ENCODE measurements at regions not wholly inside any gene's neighbourhood (a gene's known extent, or its start where the extent isn't known, plus 50 kb on each side); places are given as distances from the start of the nearest gene placed in this dataset.
A peak's percentile ranks its signal among the peaks of the same experiment; 100 is the strongest.

DNA sequence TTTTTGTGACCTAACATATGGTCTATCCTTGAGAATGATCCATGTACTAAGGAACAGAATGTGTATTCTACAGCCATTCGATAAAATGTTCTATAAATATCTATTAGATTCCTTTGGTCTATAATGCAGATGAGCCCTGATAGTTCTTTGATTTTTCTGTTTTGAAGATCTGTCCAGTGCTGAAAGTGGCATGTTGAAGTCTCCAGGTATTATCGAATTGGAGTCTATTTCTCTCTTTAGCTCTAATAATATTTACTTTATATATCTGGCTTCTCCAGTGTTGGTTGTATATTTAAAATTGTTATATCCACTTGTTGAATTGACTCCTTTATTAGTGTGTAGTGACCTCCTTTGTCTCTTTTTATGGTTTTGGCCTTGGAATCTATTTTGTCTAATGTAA, 377.9 kb downstream of the ARL6IP6 start:
- DNase-seq: no peak

GRCh38 chr2:153091344-153091743, 372.9 kb downstream of the ARL6IP6 start:
- DNase-seq: no peak

- no peak for DNase-seq
Observed at GRCh38 chr2:153079315-153079714, 360.9 kb downstream of the ARL6IP6 start.

GRCh38 chr2:153077311-153077710, 358.9 kb downstream of the ARL6IP6 start:
- peak; percentile 69 for DNase-seq

GRCh38 chr2:153074207-153074606, 355.8 kb downstream of the ARL6IP6 start:
- DNase-seq: no peak

DNA sequence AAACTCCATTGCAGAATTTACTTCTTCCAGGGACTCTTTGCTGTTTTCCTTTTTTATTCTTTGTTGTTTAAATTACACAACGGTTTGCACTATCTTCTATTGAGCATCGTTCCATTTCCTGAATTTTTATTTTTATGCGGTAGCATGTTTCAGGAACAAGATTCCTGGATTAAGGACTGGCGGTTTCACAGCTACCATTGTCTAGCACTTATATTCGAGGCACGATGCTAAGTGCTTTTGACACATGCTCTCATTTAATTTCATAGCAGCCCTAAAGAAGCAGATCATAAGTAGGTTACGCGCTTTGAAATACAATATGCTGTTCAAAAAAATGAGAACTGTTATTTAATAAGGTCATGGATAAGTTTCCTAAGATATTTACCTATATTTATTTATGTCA, 354.4 kb downstream of the ARL6IP6 start:
- DNase-seq: no peak

DNA sequence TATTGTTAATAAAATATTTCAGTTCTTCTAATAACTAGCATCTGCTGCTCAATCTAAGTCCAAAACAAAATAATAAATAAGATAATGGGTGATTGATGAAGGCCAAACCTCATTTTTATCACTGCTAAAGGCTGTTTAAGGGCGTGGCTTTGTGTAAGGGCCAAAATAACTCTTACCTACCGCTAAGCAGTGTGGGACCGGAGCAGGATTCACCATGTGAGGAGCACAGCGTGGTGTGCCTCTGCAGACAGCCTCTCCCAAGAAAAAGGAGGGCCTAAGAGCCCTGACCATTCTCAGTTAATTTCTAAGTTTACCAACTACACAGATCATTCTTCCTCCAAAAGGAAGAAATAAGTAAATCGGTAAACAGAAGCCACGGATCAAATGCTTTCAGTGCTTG, 353.7 kb downstream of the ARL6IP6 start:
- no peak for DNase-seq

GRCh38 chr2:153071090-153071489, 352.7 kb downstream of the ARL6IP6 start:
- DNase-seq: no peak

- DNase-seq: no peak
Observed at GRCh38 chr2:153068915-153069314, 350.5 kb downstream of the ARL6IP6 start.

- DNase-seq: no peak
Observed at GRCh38 chr2:153068052-153068451, 349.6 kb downstream of the ARL6IP6 start.

- no peak for DNase-seq
Observed at GRCh38 chr2:153059338-153060052, 341.1 kb downstream of the ARL6IP6 start.

DNA sequence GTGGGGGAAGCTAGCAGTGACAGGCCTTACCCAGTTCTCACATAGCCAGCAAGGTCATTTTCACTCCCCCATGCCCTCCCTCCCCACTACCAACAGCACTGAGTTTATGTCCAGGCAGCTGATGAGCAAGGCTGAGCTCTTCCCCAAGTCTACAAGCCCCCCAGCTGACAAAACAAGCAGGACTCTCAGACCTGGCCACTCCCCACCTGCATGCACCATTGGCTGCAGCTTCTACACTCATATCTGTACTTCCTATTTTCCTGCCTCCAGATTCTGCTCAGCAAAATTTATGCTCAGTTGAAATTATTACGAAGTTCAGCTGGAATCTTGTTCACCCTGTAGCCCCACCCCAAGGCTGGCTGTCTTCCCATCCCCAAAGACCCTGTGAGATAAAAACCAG, 339.3 kb downstream of the ARL6IP6 start:
- no peak for DNase-seq

GRCh38 chr2:153055182-153055581, 336.8 kb downstream of the ARL6IP6 start:
- no peak for DNase-seq

GRCh38 chr2:153052807-153053559, 334.6 kb downstream of the ARL6IP6 start:
- no peak for DNase-seq

GRCh38 chr2:153047220-153047619, 328.8 kb downstream of the ARL6IP6 start:
- DNase-seq: no peak

GRCh38 chr2:153043385-153043784, 325.0 kb downstream of the ARL6IP6 start:
- DNase-seq: no peak

DNA sequence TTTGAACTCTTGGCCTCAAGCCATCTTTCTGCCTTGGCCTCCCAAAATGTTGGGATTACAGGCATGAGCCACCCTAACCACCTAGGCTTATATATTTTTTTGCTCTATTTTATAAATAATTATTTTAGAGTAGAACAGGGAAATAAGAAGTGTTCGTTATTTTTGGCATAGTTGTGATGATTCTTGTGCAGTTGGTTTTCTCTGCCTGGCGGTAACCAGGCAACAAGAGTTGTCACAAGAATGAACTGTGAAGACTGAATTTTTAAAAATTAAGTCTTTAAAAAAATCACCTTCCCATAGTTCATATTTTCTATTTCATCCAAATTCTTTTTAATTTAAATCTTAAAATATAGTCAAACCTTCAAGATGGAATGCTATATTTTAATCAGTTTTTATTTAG, 310.2 kb downstream of the ARL6IP6 start:
- DNase-seq: no peak

DNA sequence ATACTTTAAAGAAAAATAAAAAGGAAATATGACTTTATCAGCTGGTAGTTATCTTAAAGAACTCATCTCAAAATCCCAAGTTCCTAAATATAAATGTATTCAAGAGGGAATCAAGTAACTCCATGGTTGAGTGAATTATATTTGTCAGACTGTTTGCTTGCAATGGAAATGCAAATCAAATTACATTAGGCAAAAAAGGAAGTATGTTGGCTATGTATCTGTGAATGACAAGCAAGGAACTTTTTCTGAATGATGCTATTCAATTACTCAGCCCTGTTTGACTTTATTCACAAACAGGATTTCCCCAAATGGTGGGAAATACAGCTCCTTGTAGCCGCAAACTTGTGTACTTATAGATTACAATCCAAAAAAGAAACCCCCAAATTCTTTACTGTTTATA, 309.1 kb downstream of the ARL6IP6 start:
- DNase-seq: no peak

DNA sequence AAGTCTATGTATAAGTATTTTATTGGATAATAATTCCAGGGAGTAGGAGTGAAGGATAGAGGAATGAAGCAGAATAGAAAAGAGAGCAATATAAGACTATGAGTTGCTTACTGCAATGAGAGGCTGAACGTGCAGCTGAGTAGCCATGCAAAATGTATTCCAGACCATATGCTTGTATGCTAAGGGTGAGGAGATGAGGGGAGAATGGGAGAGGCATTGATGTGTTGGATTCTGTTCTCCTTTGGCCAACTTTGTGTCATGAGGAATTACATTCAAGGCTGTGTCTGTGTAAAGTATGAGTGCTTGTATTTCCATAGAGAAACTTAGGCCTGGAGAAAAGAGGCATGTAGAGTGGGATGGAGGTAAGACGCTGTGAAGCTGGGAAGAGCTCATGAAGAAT, 301.8 kb downstream of the ARL6IP6 start:
- no peak for DNase-seq

- DNase-seq: no peak
Observed at GRCh38 chr2:153005071-153005730, 286.8 kb downstream of the ARL6IP6 start.

GRCh38 chr2:153004627-153005026, 286.2 kb downstream of the ARL6IP6 start:
- no peak for DNase-seq

DNA sequence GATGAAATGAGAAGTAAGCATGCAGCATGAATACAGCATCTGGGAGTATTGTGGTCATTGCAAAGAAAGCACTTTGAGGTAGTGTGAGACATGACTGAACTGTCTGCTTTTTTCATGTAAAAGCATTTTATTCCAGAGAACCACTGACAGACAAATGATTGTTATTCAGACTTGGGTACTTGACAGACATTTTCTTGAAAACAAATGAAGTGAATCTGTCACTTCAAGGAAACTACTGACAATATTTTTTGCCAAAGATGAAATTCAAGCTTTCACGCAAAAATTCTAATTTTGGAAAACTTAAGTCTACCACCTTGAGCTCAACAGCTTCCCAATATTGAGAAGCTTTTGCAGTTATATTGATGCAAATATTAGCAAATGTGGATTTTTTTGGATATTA, 255.7 kb downstream of the ARL6IP6 start:
- no peak for DNase-seq

GRCh38 chr2:152971685-152972084, 253.3 kb downstream of the ARL6IP6 start:
- DNase-seq: no peak

- DNase-seq: no peak
Observed at GRCh38 chr2:152962446-152962845, 244.0 kb downstream of the ARL6IP6 start.
